NOMO-1 treated with DMSO at 0.1 percent for 48 hours (cell line): ENCODE measurements at regions not wholly inside any gene's neighbourhood (a gene's known extent, or its start where the extent isn't known, plus 50 kb on each side); places are given as distances from the start of the nearest gene placed in this dataset.

Experiments
- DNase-seq: peaks from one replicate; lab custom pipeline; 2025; ENCODE audit not compliant: unreplicated experiment; lab: John Stamatoyannopoulos, UW

- no peak for DNase-seq
These were observed 90.4 kb upstream of the PARD3B start for GRCh38 chr2:204454672-204455380.

- DNase-seq: no peak
These were observed 76.4 kb upstream of the PARD3B start for GRCh38 chr2:204468746-204469429.

- no peak for DNase-seq
These were observed 75.1 kb upstream of the PARD3B start for GRCh38 chr2:204470178-204470620.

- no peak for DNase-seq
These were observed 74.6 kb upstream of the PARD3B start for GRCh38 chr2:204470621-204471196.

- DNase-seq: no peak
These were observed 72.9 kb upstream of the PARD3B start for GRCh38 chr2:204472375-204472774.

GRCh38 chr2:204473224-204473623, 72.1 kb upstream of the PARD3B start:
- no peak for DNase-seq

- no peak for DNase-seq
These were observed 69.9 kb upstream of the PARD3B start for GRCh38 chr2:204475399-204475798.

GRCh38 chr2:204477358-204477950, 67.8 kb upstream of the PARD3B start:
- no peak for DNase-seq

GRCh38 chr2:204479557-204479956, 65.7 kb upstream of the PARD3B start:
- DNase-seq: no peak

- DNase-seq: no peak
These were observed 64.6 kb upstream of the PARD3B start for GRCh38 chr2:204480676-204481075.

GRCh38 chr2:204483608-204484081, 61.6 kb upstream of the PARD3B start:
- no peak for DNase-seq

- DNase-seq: no peak
These were observed 59.0 kb upstream of the PARD3B start for GRCh38 chr2:204486321-204486720.

- no peak for DNase-seq
These were observed 58.5 kb upstream of the PARD3B start for GRCh38 chr2:204486805-204487204.

GRCh38 chr2:204487447-204488229, 57.6 kb upstream of the PARD3B start:
- no peak for DNase-seq

- DNase-seq: no peak
These were observed 53.7 kb upstream of the PARD3B start for GRCh38 chr2:204491528-204491927.

GRCh38 chr2:204492417-204492816, 52.9 kb upstream of the PARD3B start:
- DNase-seq: no peak

GRCh38 chr2:204494681-204495080, 50.6 kb upstream of the PARD3B start:
- no peak for DNase-seq

- DNase-seq: no peak
These were observed 49.9 kb upstream of the PARD3B start for GRCh38 chr2:204495381-204495780.
